Keratinocyte (primary cell): ENCODE measurements at regions not wholly inside any gene's neighbourhood (a gene's known extent, or its start where the extent isn't known, plus 50 kb on each side); places are given as distances from the start of the nearest gene placed in this dataset.

Source experiments
- EZH2 ChIP-seq: IDR thresholded peaks from one replicate; pipeline ENCODE4 v1.6.1; 2012; ENCODE audit warnings: inconsistent platforms, mild to moderate bottlenecking, low read length, moderate library complexity
- TF ChIP-seq, protein P1 (sequence below), 3 experiments: IDR thresholded peaks in 1 of 3; conservative IDR thresholded peaks in 1 of 3; optimal IDR thresholded peaks in 1 of 3; 2 replicates in 2 of 3; 3 replicates in 1 of 3; pipeline versions ENCODE3 to v1.5.1; 2011; ENCODE audit warnings: low read length in 3 of 3, mild to moderate bottlenecking in 3 of 3, moderate library complexity in 2 of 3, control low read depth in 1 of 3, inconsistent platforms in 1 of 3; ENCODE audit not compliant: insufficient read depth in 2 of 3; ENCODE audit errors: extremely low read depth in 1 of 3

DNA sequence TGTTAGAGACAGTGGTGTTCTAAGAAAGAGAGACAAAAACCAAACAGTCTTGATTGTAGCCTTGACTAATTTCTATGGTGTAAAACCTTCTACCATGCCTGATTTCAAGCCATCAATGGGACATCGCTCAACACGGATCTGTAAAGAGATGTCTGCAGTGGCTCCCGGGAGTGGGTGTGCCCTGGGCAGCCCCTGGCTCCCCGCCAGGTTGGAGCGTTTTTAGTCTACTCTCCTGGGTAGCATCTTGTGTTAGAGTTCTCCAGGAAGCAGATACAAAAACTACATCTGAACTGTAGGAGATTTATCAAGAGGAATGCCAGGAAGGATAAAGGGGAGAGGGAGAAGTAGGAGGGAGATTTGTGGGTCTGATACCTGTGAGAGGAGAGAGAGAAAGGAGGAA lies 1212.9 kb downstream of the BCL11B start:
- TF ChIP-seq, protein P1, sequence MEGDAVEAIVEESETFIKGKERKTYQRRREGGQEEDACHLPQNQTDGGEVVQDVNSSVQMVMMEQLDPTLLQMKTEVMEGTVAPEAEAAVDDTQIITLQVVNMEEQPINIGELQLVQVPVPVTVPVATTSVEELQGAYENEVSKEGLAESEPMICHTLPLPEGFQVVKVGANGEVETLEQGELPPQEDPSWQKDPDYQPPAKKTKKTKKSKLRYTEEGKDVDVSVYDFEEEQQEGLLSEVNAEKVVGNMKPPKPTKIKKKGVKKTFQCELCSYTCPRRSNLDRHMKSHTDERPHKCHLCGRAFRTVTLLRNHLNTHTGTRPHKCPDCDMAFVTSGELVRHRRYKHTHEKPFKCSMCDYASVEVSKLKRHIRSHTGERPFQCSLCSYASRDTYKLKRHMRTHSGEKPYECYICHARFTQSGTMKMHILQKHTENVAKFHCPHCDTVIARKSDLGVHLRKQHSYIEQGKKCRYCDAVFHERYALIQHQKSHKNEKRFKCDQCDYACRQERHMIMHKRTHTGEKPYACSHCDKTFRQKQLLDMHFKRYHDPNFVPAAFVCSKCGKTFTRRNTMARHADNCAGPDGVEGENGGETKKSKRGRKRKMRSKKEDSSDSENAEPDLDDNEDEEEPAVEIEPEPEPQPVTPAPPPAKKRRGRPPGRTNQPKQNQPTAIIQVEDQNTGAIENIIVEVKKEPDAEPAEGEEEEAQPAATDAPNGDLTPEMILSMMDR (optimal IDR thresholded peaks at IDR 0.05 in 1 of 3, IDR thresholded peaks at IDR 0.05 in 1 of 3, conservative IDR thresholded peaks at IDR 0.05 in 1 of 3; ENCODE audit: extremely low read depth in 1 of 3, insufficient read depth in 2 of 3, low read length in 3 of 3), result no peak
- no peak for TF ChIP-seq EZH2
